ENCODE measurements at regions not wholly inside any gene's neighbourhood (a gene's known extent, or its start where the extent isn't known, plus 50 kb on each side); places are given as distances from the start of the nearest gene placed in this dataset.

DNA sequence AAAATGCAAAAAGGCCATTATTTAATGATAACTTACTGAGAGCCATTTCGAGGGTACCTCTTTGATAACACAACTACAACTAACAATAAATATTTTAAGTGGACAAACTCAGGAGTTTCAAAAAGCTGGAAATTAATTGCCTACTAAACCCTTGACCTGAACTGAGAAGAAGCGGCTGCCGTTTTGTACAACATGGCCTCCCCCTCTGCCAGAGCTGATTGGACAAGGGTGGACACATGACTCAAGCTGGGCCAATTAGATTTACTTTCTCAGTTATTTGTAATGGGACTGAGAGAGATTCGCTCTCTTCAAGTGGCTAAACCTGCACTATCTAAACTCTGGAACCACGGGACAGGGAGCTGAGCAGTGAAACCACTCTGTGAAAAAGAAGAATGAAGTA, 135.9 kb upstream of the SERPINE2 start:
- TF ChIP-seq, protein P1, sequence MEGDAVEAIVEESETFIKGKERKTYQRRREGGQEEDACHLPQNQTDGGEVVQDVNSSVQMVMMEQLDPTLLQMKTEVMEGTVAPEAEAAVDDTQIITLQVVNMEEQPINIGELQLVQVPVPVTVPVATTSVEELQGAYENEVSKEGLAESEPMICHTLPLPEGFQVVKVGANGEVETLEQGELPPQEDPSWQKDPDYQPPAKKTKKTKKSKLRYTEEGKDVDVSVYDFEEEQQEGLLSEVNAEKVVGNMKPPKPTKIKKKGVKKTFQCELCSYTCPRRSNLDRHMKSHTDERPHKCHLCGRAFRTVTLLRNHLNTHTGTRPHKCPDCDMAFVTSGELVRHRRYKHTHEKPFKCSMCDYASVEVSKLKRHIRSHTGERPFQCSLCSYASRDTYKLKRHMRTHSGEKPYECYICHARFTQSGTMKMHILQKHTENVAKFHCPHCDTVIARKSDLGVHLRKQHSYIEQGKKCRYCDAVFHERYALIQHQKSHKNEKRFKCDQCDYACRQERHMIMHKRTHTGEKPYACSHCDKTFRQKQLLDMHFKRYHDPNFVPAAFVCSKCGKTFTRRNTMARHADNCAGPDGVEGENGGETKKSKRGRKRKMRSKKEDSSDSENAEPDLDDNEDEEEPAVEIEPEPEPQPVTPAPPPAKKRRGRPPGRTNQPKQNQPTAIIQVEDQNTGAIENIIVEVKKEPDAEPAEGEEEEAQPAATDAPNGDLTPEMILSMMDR (IDR thresholded peaks at IDR 0.05; ENCODE audit: poor library complexity): no peak
- TF ChIP-seq EZH2 (IDR thresholded peaks at IDR 0.05; ENCODE audit: borderline replicate concordance): no peak

Measured in hepatocyte (in vitro differentiated cells).